ENCODE measurements at regions not wholly inside any gene's neighbourhood (a gene's known extent, or its start where the extent isn't known, plus 50 kb on each side); places are given as distances from the start of the nearest gene placed in this dataset.

DNA sequence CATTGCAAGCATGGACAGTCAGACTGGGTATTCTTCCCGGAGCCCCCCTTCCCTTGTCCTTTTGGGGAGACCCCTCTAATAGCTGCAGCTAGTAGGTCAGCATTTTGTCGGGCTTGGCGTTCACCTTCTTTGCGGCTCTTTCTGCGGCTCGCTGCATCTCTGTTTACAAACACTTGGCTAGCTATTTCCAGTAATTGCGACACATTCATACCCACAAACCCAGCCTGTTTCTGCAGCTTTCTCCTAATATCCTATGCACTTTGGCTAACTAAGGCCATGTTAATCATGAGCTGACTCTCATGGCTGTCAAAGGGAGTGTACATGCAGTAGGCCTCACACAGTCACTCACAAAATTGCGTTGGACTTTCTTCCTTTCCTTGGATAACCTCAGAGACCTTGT, 716.4 kb downstream of the AMY1C start:
- ChIA-PET POLR2A (no interaction called here), CTCF (no interaction called here)
- H3K4me1 ChIP-seq (ENCODE audit: control insufficient read depth, extremely low read depth, insufficient read depth, low read length), result no peaks in the 10 kb centered on the region
- H2AFZ ChIP-seq (ENCODE audit: low read depth, low read length), result no peak overlapping the region
- no peaks in the 10 kb centered on the region for H3K27me3 ChIP-seq (ENCODE audit: control insufficient read depth in 2 of 2, insufficient read depth in 2 of 2, low read length in 2 of 2)
- dilution Hi-C loops (cut with MboI; ENCODE audit: extremely low pct_ligation_motif_present, low sequenced_read_pairs) (no loop called here), intact Hi-C loops (cut with micrococcal nuclease) (no loop called here)
- H3K9me1 ChIP-seq (replicated peaks; ENCODE audit: control insufficient read depth, extremely low read depth, insufficient read depth, low read length), result no peaks in the 10 kb centered on the region
- no TSS peak for BruUV-seq (replicated peaks)
- H3K4me2 ChIP-seq (ENCODE audit: insufficient read depth, low read length), result no peak overlapping the region
- FAIRE-seq, result no peak
- H3K79me2 ChIP-seq (ENCODE audit: control insufficient read depth, insufficient read depth, low read length), result no peaks in the 10 kb centered on the region
- H3K9me3 ChIP-seq (replicated peaks; ENCODE audit: control insufficient read depth, insufficient read depth, low read length), result peaks cover 4% of the 10 kb centered on the region
- TF ChIP-seq POLR2A (IDR thresholded peaks at IDR 0.05; ENCODE audit: low read depth, low read length), result no peak
- TF ChIP-seq MAX (IDR thresholded peaks at IDR 0.05; ENCODE audit: insufficient read depth, insufficient read length), result no peak
- no peak for TF ChIP-seq JUN (IDR thresholded peaks at IDR 0.05; ENCODE audit: borderline replicate concordance, insufficient read depth, insufficient read length, low read depth)
- TF ChIP-seq MYC (IDR thresholded peaks at IDR 0.05; ENCODE audit: low read depth, low read length), result no peak
- no peak for TF ChIP-seq EZH2 (IDR thresholded peaks at IDR 0.05; ENCODE audit: borderline replicate concordance, low read depth, low read length, severe bottlenecking)
- TF ChIP-seq, protein P1, sequence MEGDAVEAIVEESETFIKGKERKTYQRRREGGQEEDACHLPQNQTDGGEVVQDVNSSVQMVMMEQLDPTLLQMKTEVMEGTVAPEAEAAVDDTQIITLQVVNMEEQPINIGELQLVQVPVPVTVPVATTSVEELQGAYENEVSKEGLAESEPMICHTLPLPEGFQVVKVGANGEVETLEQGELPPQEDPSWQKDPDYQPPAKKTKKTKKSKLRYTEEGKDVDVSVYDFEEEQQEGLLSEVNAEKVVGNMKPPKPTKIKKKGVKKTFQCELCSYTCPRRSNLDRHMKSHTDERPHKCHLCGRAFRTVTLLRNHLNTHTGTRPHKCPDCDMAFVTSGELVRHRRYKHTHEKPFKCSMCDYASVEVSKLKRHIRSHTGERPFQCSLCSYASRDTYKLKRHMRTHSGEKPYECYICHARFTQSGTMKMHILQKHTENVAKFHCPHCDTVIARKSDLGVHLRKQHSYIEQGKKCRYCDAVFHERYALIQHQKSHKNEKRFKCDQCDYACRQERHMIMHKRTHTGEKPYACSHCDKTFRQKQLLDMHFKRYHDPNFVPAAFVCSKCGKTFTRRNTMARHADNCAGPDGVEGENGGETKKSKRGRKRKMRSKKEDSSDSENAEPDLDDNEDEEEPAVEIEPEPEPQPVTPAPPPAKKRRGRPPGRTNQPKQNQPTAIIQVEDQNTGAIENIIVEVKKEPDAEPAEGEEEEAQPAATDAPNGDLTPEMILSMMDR (IDR thresholded peaks at IDR 0.05; ENCODE audit: extremely low read depth in 1 of 2, insufficient read depth in 1 of 2, low read depth in 1 of 2, low read length in 2 of 2), result no peak
- TF ChIP-seq FOS (IDR thresholded peaks at IDR 0.05; ENCODE audit: borderline replicate concordance, insufficient read depth, low read length), result no peak
- H3K4me3 ChIP-seq (replicated peaks in 1 of 3; ENCODE audit: insufficient read depth in 1 of 3, low read depth in 1 of 3, low read length in 3 of 3), result no peak overlapping the region
- H4K20me1 ChIP-seq (replicated peaks; ENCODE audit: control insufficient read depth, extremely low read depth, insufficient read depth, low read length), result no peaks in the 10 kb centered on the region
- H3K36me3 ChIP-seq (ENCODE audit: control insufficient read depth in 2 of 2, extremely low read depth in 1 of 2, insufficient read depth in 2 of 2, low read length in 2 of 2), result no peaks in the 10 kb centered on the region
- no peak overlapping the region for H3K27ac ChIP-seq (ENCODE audit: insufficient read depth, low read depth, low read length)
- DNase-seq (ENCODE audit: low read depth, low spot score), result no peak
- no peak overlapping the region for H3K9ac ChIP-seq (replicated peaks; ENCODE audit: extremely low read depth, insufficient read depth, low read length)

DNA sequence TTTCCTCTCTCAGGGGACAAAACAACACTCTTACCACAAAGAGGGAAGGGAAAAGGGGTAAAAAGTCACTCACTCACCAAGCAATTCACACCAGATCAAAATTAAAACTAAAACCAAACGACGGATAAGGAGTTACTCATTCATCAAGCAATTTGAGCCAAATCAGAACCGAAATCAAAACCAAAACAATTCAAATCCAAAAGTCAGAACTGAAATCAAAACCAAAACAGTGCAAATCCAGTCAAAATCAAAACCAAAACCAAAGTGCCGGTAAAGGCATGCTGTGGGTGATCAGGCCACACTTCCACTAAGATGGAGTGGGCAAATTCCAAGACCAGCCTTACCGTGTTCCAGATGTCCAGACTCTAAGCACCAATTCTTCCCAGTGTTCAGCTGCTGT, 717.9 kb downstream of the AMY1C start:
- FAIRE-seq, result no peak
- Histone ChIP-seq H3K27me3 (ENCODE audit: control insufficient read depth in 2 of 2, insufficient read depth in 2 of 2, low read length in 2 of 2) (no peaks in the 10 kb centered on the region), H3K4me1 (ENCODE audit: control insufficient read depth, extremely low read depth, insufficient read depth, low read length) (no peaks in the 10 kb centered on the region), H3K9me3 (replicated peaks; ENCODE audit: control insufficient read depth, insufficient read depth, low read length) (peaks cover 2% of the 10 kb centered on the region), H3K79me2 (ENCODE audit: control insufficient read depth, insufficient read depth, low read length) (no peaks in the 10 kb centered on the region), H4K20me1 (replicated peaks; ENCODE audit: control insufficient read depth, extremely low read depth, insufficient read depth, low read length) (no peaks in the 10 kb centered on the region), H3K4me3 (replicated peaks in 1 of 3; ENCODE audit: insufficient read depth in 1 of 3, low read depth in 1 of 3, low read length in 3 of 3) (no peak overlapping the region), H3K36me3 (ENCODE audit: control insufficient read depth in 2 of 2, extremely low read depth in 1 of 2, insufficient read depth in 2 of 2, low read length in 2 of 2) (no peaks in the 10 kb centered on the region), H3K4me2 (ENCODE audit: insufficient read depth, low read length) (no peak overlapping the region), H3K9me1 (replicated peaks; ENCODE audit: control insufficient read depth, extremely low read depth, insufficient read depth, low read length) (no peaks in the 10 kb centered on the region), H2AFZ (ENCODE audit: low read depth, low read length) (no peak overlapping the region), H3K9ac (replicated peaks; ENCODE audit: extremely low read depth, insufficient read depth, low read length) (no peak overlapping the region), H3K27ac (ENCODE audit: insufficient read depth, low read depth, low read length) (no peak overlapping the region)
- dilution Hi-C loops (cut with MboI; ENCODE audit: extremely low pct_ligation_motif_present, low sequenced_read_pairs), result no loop called here
- no peak for DNase-seq (ENCODE audit: low read depth, low spot score)
- intact Hi-C loops (cut with micrococcal nuclease), result no loop called here
- POLR2A ChIA-PET, result no interaction called here
- CTCF ChIA-PET, result no interaction called here
- BruUV-seq (replicated peaks), result no TSS peak
- TF ChIP-seq EZH2 (IDR thresholded peaks at IDR 0.05; ENCODE audit: borderline replicate concordance, low read depth, low read length, severe bottlenecking) (no peak), MAX (IDR thresholded peaks at IDR 0.05; ENCODE audit: insufficient read depth, insufficient read length) (no peak), POLR2AphosphoS5 (IDR thresholded peaks at IDR 0.05; ENCODE audit: insufficient read depth, low read depth, low read length) (no peak), FOS (IDR thresholded peaks at IDR 0.05; ENCODE audit: borderline replicate concordance, insufficient read depth, low read length) (no peak), GATA2 (IDR thresholded peaks at IDR 0.05; ENCODE audit: insufficient read depth, insufficient read length, low read depth, low read length) (no peak), MYC (IDR thresholded peaks at IDR 0.05; ENCODE audit: low read depth, low read length) (no peak), JUN (IDR thresholded peaks at IDR 0.05; ENCODE audit: borderline replicate concordance, insufficient read depth, insufficient read length, low read depth) (no peak), POLR2A (IDR thresholded peaks at IDR 0.05; ENCODE audit: low read depth, low read length) (no peak)
- TF ChIP-seq, protein P1 (IDR thresholded peaks at IDR 0.05; ENCODE audit: extremely low read depth in 1 of 2, insufficient read depth in 1 of 2, low read depth in 1 of 2, low read length in 2 of 2), result no peak

Data from endothelial cell of umbilical vein (primary cell).